Activated T-helper 17 cell treated with anti-CD3 and anti-CD28 coated beads, Interleukin-2, amount 50 U/mL, for 72 hours (primary cell): ENCODE measurements at regions not wholly inside any gene's neighbourhood (a gene's known extent, or its start where the extent isn't known, plus 50 kb on each side); places are given as distances from the start of the nearest gene placed in this dataset.

Experiments
- ATAC-seq: fragments of 150-1000 bp; cut with Tn5 transposase; replicated peaks from 2 replicates; pipeline ENCODE4 v1.10.0; 2021; ENCODE audit warnings: mild to moderate bottlenecking, moderate library complexity
- H3K27ac Mint-ChIP-seq: one replicate; pipeline ENCODE4 v1.8.0; 2022; ENCODE audit warnings: mixed read lengths
- H3K27me3 Mint-ChIP-seq: one replicate; pipeline ENCODE4 v1.8.0; 2022; ENCODE audit warnings: mixed read lengths
- H3K36me3 Mint-ChIP-seq: one replicate; pipeline ENCODE4 v1.8.0; 2022; ENCODE audit warnings: low read depth, mild to moderate bottlenecking, mixed read lengths
- H3K4me1 Mint-ChIP-seq: one replicate; pipeline ENCODE4 v1.8.0; 2022; ENCODE audit warnings: mixed read lengths
- H3K4me3 Mint-ChIP-seq: one replicate; pipeline ENCODE4 v1.8.0; 2022; ENCODE audit warnings: mild to moderate bottlenecking, mixed read lengths
- H3K9me3 Mint-ChIP-seq: one replicate; pipeline ENCODE4 v1.8.0; 2022; ENCODE audit warnings: mixed read lengths

- no peak for ATAC-seq
- no peak overlapping the region for H3K4me3 Mint-ChIP-seq
- no peaks in the 10 kb centered on the region for H3K36me3 Mint-ChIP-seq
- H3K27me3 Mint-ChIP-seq: peaks cover 17% of the 10 kb centered on the region
- H3K4me1 Mint-ChIP-seq: no peaks in the 10 kb centered on the region
- H3K27ac Mint-ChIP-seq: no peak overlapping the region
- no peaks in the 10 kb centered on the region for H3K9me3 Mint-ChIP-seq
Measured at GRCh38 chr10:113407218-113407617, 145.6 kb upstream of the HABP2 start.

- no peak for ATAC-seq
Measured at GRCh38 chr10:113409175-113409574, 143.7 kb upstream of the HABP2 start.

DNA sequence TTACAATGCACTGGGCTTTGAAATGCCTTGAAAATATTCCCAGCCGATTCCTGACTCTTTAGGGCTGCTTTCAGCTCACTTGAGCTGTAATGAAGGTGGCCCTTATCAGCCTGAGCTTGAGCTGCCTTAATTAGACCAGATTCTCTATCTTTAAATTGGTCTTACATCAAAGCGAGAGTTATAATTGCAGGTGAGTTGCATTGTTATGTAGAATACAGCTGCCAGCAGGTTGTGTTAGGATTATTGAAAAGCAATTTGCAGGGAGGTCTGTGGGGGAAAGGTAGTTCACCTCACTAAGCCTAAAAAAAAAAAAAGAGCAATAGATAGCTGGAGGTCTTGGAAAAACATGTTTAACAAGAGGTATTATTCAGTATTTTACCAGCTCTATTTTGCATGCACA, 142.2 kb upstream of the HABP2 start:
- no peaks in the 10 kb centered on the region for H3K36me3 Mint-ChIP-seq
- no peak for ATAC-seq
- H3K27ac Mint-ChIP-seq: no peak overlapping the region
- no peaks in the 10 kb centered on the region for H3K4me1 Mint-ChIP-seq
- no peaks in the 10 kb centered on the region for H3K9me3 Mint-ChIP-seq
- H3K27me3 Mint-ChIP-seq: peaks cover 26% of the 10 kb centered on the region
- H3K4me3 Mint-ChIP-seq: no peak overlapping the region

More at GRCh38 chr10:113409175-113409574, 143.7 kb upstream of the HABP2 start:
- Mint-ChIP-seq H3K4me1 (no peaks in the 10 kb centered on the region), H3K27me3 (peaks cover 17% of the 10 kb centered on the region), H3K9me3 (no peaks in the 10 kb centered on the region), H3K4me3 (no peak overlapping the region), H3K27ac (no peak overlapping the region), H3K36me3 (no peaks in the 10 kb centered on the region)

DNA sequence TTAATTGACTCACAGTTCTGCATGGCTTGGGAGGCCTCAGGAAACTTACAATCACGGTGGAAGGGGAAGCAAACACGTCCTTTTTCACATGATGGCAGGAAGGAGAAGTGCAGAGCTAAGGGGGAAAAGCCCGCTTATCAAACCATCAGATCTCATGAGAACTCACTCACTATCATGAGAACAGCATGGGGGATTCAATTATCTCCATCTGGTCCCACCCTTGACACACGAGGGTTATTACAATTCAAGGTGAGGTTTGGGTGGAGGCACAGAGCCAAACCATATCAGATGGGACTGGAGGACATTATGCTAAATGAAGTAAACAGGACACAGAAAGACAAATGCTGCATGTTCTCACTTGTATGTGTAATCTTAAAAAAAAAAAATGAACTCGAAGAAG, 141.4 kb upstream of the HABP2 start:
- Mint-ChIP-seq H3K27me3 (peaks cover 29% of the 10 kb centered on the region), H3K4me3 (no peak overlapping the region), H3K9me3 (no peaks in the 10 kb centered on the region), H3K27ac (no peak overlapping the region), H3K4me1 (no peaks in the 10 kb centered on the region), H3K36me3 (no peaks in the 10 kb centered on the region)
- ATAC-seq: no peak

DNA sequence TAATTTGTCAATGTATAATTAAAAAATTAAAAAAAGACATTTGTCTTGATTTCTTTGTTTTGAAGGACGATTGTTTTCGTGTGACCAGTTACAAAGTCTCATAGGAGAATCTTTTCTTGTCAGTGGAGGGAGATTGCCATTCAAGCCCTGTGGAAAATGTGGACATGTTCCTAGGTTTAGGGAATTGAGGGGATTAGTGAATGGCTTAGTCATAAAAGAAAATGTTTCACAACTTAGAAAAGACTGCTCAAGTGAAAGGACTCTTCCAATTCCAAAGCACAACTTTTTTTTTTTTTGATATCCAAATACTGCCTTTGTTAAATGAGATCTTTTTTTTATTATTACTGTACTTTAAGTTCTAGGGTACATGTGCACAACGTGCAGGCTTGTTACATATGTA, 140.7 kb upstream of the HABP2 start:
- H3K4me1 Mint-ChIP-seq: no peaks in the 10 kb centered on the region
- no peak overlapping the region for H3K27ac Mint-ChIP-seq
- no peak overlapping the region for H3K4me3 Mint-ChIP-seq
- ATAC-seq: no peak
- H3K36me3 Mint-ChIP-seq: no peaks in the 10 kb centered on the region
- no peaks in the 10 kb centered on the region for H3K9me3 Mint-ChIP-seq
- peaks cover 32% of the 10 kb centered on the region for H3K27me3 Mint-ChIP-seq

DNA sequence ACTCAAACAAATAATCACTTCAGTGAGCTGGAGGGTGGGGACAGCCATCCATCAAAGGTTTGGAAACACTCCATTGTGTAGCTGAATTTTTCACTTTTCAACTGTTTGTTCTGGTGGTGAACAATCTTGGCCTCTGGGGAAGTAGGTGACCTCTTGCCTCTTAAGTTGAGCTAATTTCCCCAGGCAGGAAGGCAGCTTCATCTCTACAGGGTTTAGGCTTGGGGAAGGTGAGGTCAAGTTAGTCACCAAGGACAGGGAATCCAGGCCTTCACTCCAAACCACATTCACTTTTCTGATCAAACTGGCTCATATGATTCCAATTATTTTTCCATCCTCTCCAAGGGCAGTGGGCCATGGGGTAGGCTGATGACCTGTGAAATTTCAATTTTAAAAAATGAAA, 138.3 kb upstream of the HABP2 start:
- Mint-ChIP-seq H3K4me3 (no peak overlapping the region), H3K27me3 (peaks cover 27% of the 10 kb centered on the region), H3K4me1 (no peaks in the 10 kb centered on the region), H3K9me3 (peaks cover 4% of the 10 kb centered on the region), H3K36me3 (no peaks in the 10 kb centered on the region), H3K27ac (no peak overlapping the region)
- no peak for ATAC-seq

DNA sequence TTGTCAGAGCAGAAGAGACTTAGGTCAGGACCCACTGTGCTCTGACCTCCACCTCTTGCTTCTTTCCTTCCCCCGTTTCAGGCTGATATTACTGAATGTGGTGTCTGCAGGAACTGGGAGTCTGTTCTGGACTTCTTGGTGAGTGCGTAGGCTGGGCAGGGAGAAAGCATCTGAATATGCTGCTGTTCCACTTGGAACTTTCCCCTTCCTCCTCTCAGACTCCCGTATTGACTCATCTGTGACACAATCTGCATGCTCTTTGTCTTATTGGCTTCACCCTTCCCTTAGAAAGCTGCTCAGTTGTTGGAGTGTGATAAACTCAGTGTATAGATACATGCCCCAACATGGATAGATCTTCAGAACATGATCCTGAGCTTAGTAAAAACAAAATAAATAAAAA, 137.6 kb upstream of the HABP2 start:
- peaks cover 23% of the 10 kb centered on the region for H3K27me3 Mint-ChIP-seq
- H3K27ac Mint-ChIP-seq: no peak overlapping the region
- no peak overlapping the region for H3K4me3 Mint-ChIP-seq
- H3K36me3 Mint-ChIP-seq: no peaks in the 10 kb centered on the region
- no peak for ATAC-seq
- peaks cover 5% of the 10 kb centered on the region for H3K9me3 Mint-ChIP-seq
- H3K4me1 Mint-ChIP-seq: no peaks in the 10 kb centered on the region

DNA sequence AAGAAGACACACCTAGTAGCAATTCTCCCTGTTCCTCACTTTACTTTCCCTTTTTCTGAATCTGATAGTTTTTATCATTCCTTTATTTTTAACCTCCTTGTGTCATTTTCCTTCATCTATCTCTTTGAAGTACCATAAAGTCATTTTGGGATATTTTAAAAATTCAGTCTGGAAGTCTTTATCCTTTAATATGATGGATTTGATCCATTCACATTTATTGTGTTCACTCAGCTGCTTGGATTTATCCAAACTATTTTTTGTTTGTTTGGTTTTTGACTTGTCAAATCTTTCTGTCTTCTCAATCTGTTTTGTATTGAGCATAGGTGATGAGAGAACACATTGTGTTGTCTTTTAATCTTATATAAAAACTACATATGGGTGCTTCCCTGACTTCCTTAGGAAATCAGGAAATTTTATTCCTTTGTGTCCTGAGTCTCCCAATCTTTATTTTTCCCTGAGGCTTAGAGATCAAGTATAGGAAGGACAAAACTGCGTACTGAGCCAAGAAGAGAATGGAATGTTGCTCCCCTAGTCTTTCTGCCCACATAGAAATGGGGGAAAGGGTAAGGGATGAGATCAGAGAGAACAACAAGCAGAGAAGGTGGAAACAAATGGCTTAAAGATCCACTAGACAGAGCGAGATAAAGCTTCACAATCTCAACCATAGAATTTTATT, 132.7 kb upstream of the HABP2 start:
- ATAC-seq: no peak
- H3K4me3 Mint-ChIP-seq: no peak overlapping the region
- H3K9me3 Mint-ChIP-seq: peaks cover 9% of the 10 kb centered on the region
- H3K27me3 Mint-ChIP-seq: peaks cover 30% of the 10 kb centered on the region
- no peak overlapping the region for H3K27ac Mint-ChIP-seq
- H3K36me3 Mint-ChIP-seq: no peaks in the 10 kb centered on the region
- H3K4me1 Mint-ChIP-seq: no peaks in the 10 kb centered on the region

- Mint-ChIP-seq H3K4me1 (no peaks in the 10 kb centered on the region), H3K4me3 (no peak overlapping the region), H3K36me3 (no peaks in the 10 kb centered on the region), H3K27me3 (peaks cover 22% of the 10 kb centered on the region), H3K9me3 (peaks cover 9% of the 10 kb centered on the region), H3K27ac (no peak overlapping the region)
- no peak for ATAC-seq
Measured at GRCh38 chr10:113420733-113421675, 131.8 kb upstream of the HABP2 start.

- H3K36me3 Mint-ChIP-seq: no peaks in the 10 kb centered on the region
- H3K4me3 Mint-ChIP-seq: no peak overlapping the region
- H3K4me1 Mint-ChIP-seq: no peaks in the 10 kb centered on the region
- H3K27ac Mint-ChIP-seq: no peak overlapping the region
- peaks cover 9% of the 10 kb centered on the region for H3K9me3 Mint-ChIP-seq
- H3K27me3 Mint-ChIP-seq: peaks cover 17% of the 10 kb centered on the region
- no peak for ATAC-seq
Measured at GRCh38 chr10:113422371-113422770, 130.5 kb upstream of the HABP2 start.

DNA sequence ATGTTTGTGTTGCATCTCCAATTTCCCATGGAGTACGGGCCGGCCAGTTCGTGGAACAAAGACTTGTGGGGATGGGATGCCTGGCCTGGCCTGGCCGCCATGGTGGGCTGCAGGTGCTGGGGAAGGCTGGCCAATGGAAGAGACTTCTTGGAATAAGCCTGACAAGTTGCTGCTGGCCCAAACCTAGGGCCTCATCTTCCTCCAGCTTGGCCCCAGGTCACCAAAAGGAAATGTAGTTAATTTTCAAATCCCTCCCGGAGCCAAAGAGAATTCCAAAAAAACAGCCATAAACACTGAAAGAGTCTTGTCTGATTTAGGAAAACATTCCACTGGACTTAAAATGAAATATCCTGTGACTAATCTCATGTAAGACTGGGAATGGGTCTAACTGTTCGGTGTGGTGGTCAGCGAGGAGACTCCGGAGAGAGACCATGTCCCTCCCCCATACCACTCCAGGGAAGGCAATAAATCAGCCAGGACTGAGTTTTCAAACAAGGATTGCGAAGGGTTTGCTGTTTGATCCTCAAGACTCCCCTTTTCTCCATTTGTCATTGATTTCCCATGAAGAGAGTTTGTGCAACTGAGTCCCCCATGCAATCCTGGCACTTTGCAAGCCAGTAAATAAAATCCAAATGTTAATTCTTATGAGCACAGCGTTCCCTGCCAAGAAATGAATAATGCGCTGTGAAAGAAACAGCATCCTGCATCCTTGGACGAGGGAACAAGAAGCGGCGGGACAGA, 128.7 kb upstream of the HABP2 start:
- peaks cover 4% of the 10 kb centered on the region for H3K9me3 Mint-ChIP-seq
- H3K4me1 Mint-ChIP-seq: no peaks in the 10 kb centered on the region

GRCh38 chr10:113425008-113425407, 127.8 kb upstream of the HABP2 start:
- H3K27me3 Mint-ChIP-seq: peaks cover 13% of the 10 kb centered on the region
- no peaks in the 10 kb centered on the region for H3K4me1 Mint-ChIP-seq
- H3K36me3 Mint-ChIP-seq: no peaks in the 10 kb centered on the region
- no peak overlapping the region for H3K27ac Mint-ChIP-seq
- H3K9me3 Mint-ChIP-seq: peaks cover 4% of the 10 kb centered on the region
- no peak overlapping the region for H3K4me3 Mint-ChIP-seq
- no peak for ATAC-seq

More for the DNA sequence above, 128.7 kb upstream of the HABP2 start:
- Mint-ChIP-seq H3K27me3 (peaks cover 13% of the 10 kb centered on the region), H3K27ac (no peak overlapping the region), H3K4me3 (no peak overlapping the region), H3K36me3 (no peaks in the 10 kb centered on the region)
- no peak for ATAC-seq

- Mint-ChIP-seq H3K9me3 (peaks cover under 1% of the 10 kb centered on the region), H3K27me3 (peaks cover 10% of the 10 kb centered on the region), H3K27ac (no peak overlapping the region), H3K4me1 (no peaks in the 10 kb centered on the region), H3K4me3 (no peak overlapping the region), H3K36me3 (no peaks in the 10 kb centered on the region)
- no peak for ATAC-seq
Measured at GRCh38 chr10:113425541-113425951, 127.3 kb upstream of the HABP2 start.

DNA sequence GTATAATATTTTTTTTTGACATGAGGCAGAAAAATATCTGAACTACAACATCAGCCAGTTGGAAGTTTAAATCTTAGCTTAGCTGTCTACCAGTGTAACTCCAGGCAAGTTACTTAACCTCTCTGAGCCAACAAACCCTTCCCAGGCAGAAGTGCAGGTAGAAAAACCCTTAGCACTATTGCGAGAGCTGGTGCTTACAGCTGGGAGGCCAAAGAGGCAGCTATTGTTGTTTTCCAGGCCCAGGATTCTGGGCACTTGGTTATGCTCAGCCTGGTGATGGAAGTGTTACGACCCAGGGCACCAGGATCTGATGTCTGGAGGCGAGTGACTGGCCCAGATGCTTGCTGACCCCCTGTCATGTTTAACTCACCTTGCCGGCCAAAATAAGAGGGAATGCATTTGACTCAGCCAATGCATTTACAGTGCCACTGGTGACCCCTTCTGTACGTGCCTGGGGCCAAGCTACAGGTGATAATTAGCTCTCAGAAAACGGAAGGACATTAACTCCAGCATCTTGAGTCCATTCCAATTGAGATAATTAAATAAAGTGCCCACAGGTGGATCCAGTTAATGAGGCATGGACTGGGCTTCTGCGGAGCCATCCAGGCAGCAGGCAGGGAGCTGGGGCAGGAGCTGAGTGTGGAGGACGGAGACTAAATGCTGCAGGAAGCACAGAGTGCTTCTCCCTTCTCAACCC, 126.5 kb upstream of the HABP2 start:
- Mint-ChIP-seq H3K27ac (no peak overlapping the region), H3K27me3 (peaks cover 10% of the 10 kb centered on the region), H3K4me3 (no peak overlapping the region), H3K4me1 (no peaks in the 10 kb centered on the region), H3K9me3 (no peaks in the 10 kb centered on the region), H3K36me3 (no peaks in the 10 kb centered on the region)
- no peak for ATAC-seq
